Lower leg skin (tissue), 4 donors: ENCODE measurements at regions not wholly inside any gene's neighbourhood (a gene's known extent, or its start where the extent isn't known, plus 50 kb on each side); places are given as distances from the start of the nearest gene placed in this dataset.

ENCODE experiments used
- DNase-seq, 2 donors: peaks; one replicate each; pipeline ENCODE4 v3.0.0-alpha.2; 2019; ENCODE audit warnings: low spot score in 2 of 2
- H3K4me3 ChIP-seq: fragments of 200-600 bp; sonication (generic); 2 replicates; pipeline ENCODE4 v1.5.1; 2017; ENCODE audit warnings: mild to moderate bottlenecking, low read depth; ENCODE audit not compliant: poor library complexity, severe bottlenecking
- POLR2A ChIP-seq, 2 donors: fragments of 450-650 bp; IDR thresholded peaks; one replicate each; pipeline ENCODE4 v1.6.1; 2016 to 2017; ENCODE audit warnings: antibody characterized with exemption in 2 of 2, mild to moderate bottlenecking in 1 of 2, moderate library complexity in 1 of 2
- WGBS, 2 donors: methylation state at CpG; one replicate each; pipeline ENCODE4 v1.1.5; 2018; 5-methylcytosine and 5-hydroxymethylcytosine counted together
- intact Hi-C: fragments of 100-400 bp; cut with DNase I; formaldehyde crosslinking; loops from one replicate; pipeline ENCODE4 v1.15.0; 2023; ENCODE audit warnings: low total_unique reads
- TF ChIP-seq, protein P1 (sequence below), 3 donors: fragments of 450-650 bp; IDR thresholded peaks; one replicate each; pipeline ENCODE4 v1.5.1; 2016; ENCODE audit warnings: antibody characterized with exemption in 3 of 3, mild to moderate bottlenecking in 3 of 3, moderate library complexity in 2 of 3

DNA sequence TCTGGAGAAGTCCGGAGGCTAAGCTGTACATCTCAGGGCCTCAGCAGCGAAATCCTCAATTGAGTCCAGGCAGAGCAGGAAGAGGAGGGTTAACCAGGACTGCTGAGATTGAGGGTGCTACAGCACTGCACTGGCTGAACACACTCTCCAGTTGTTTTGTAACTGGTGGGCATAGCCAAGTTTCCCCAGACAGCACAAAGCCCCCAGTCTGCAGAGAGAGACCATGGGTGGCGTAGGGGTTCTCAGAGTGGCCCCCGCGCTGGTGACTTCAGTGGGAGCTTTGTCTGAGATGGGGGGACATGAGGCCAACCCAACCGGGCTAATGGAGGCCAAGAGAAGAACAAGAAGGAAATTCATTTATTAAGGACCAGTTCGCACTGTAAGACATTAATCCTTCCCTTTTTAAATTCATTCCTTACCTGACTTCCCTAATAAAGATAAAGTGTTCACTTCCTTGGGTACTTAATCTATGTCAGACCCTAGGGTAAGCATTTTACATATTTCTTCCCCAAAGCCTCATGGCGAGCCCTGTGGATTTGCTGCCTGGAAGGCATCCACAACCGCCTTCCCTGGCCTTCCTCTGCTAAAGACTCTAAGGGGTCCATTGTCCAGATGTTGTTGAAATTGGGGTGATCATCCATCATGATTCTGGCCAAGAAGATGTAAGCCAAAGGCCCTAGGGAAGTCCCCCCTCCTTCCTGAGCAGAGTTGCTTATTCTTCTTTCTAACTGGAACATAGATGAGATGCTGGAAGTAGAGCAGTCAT lies 121.4 kb upstream of the CHST15 start:
- WGBS, 2 donors, result 91 to 92% methylated on average over 9 of the region's 9 CpGs
- peak in 1 of 2 donors; percentile 58 for DNase-seq
- TF ChIP-seq POLR2A (IDR thresholded peaks at IDR 0.05), result no peak
- TF ChIP-seq, protein P1, sequence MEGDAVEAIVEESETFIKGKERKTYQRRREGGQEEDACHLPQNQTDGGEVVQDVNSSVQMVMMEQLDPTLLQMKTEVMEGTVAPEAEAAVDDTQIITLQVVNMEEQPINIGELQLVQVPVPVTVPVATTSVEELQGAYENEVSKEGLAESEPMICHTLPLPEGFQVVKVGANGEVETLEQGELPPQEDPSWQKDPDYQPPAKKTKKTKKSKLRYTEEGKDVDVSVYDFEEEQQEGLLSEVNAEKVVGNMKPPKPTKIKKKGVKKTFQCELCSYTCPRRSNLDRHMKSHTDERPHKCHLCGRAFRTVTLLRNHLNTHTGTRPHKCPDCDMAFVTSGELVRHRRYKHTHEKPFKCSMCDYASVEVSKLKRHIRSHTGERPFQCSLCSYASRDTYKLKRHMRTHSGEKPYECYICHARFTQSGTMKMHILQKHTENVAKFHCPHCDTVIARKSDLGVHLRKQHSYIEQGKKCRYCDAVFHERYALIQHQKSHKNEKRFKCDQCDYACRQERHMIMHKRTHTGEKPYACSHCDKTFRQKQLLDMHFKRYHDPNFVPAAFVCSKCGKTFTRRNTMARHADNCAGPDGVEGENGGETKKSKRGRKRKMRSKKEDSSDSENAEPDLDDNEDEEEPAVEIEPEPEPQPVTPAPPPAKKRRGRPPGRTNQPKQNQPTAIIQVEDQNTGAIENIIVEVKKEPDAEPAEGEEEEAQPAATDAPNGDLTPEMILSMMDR (IDR thresholded peaks at IDR 0.05), result no peak
- no peak overlapping the region for H3K4me3 ChIP-seq
- intact Hi-C loops, result no loop called here

DNA sequence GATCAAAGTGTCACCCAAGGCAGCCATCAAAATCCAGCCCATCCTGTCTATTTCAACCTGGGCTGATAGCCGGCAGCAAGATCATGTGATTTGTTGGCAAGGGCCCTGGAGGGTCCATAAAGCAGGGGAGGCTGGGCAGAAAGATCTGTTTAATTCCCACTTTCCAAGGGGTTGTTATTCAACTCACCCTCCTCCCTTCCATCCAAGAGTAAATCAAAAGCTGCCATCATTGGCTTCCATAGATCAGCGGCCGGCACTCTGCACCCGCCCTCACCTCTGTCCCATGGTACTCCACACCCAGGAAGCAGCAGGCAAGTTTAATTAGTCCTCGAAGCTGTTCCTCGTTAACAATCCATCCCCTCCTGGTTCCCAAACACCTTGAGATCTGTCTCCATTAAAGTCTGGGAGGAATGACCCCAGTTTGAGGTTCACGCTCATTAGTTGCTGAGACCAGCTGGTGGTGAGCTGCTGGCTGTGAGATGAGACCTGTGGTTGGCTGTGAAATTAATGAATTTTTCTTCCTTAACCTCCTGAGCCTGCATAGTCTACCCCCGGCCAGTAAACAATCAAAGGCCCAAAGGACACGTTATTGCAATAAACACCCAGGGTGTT lies 120.6 kb upstream of the CHST15 start:
- no peak for TF ChIP-seq POLR2A (IDR thresholded peaks at IDR 0.05)
- TF ChIP-seq, protein P1 (IDR thresholded peaks at IDR 0.05), result no peak
- DNase-seq, result no peak
- intact Hi-C loops, result no loop called here
- WGBS, 2 donors, result 85% methylated on average over 9 of the region's 9 CpGs
- no peak overlapping the region for H3K4me3 ChIP-seq

DNA sequence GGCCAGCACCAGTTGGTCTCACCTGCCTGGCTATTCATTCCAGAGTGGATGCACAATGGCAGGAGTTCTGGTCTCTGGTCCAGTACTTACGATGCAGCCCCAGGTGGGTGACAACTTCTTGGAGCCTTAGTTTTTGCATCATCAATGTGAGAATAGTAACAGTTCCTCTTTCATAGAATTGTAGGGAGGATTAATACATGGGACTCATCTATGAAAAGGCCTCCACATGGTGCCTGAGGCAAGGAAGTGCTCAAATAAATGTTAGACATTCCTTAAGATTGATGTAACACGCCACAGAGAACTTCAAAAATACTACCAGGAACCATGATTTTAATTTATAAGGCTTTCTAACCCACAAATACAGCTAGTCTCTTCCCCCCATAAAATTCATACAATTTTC lies 120.1 kb upstream of the CHST15 start:
- intact Hi-C loops, result no loop called here
- 77 to 79% methylated on average over 2 of the region's 2 CpGs for WGBS, 2 donors
- no peak overlapping the region for H3K4me3 ChIP-seq
- no peak for TF ChIP-seq POLR2A (IDR thresholded peaks at IDR 0.05)
- TF ChIP-seq, protein P1 (IDR thresholded peaks at IDR 0.05), result no peak
- DNase-seq, result no peak

DNA sequence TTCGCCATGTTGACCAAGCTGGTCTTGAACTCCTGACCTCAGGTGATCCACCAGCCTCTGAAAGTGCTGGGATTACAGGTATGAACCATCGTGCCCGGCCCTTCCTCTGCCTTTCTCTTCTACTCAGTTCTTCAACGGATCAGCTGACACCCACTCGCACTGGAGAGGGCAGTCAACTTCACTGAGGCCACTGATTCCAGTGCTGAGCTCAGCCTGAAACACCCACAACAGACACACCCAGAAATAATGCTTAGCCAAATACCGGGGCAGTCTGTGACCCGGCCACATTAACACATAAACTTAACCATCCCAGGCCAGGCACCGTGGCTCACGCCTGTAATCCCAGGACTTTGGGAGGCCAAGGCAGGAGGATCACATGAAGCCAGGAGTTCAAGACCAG lies 119.3 kb upstream of the CHST15 start:
- no peak for TF ChIP-seq POLR2A (IDR thresholded peaks at IDR 0.05)
- TF ChIP-seq, protein P1 (IDR thresholded peaks at IDR 0.05), result no peak
- peak in 1 of 2 donors; percentile 72 for DNase-seq
- no peak overlapping the region for H3K4me3 ChIP-seq
- WGBS, 2 donors, result 88 to 95% methylated on average over 9 of the region's 9 CpGs
- intact Hi-C loops, result no loop called here

DNA sequence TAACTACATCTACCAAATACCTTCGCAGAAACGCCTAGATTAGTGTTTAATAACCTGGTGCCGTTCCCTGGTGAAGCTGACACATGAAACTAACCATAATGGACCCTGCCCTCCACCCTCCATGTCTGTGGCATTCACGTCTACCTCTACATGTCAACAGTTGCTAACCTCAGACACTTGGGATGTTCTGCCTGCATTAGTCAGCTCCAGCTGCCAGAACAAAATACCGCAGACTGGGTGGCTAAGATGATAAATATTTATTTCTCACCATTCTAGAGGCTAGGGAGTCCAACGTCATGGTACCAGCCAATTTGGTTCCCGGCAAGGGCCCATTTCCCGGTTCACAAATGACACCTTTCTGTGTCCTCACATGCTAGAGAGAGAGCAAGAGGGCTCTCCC lies 118.5 kb upstream of the CHST15 start:
- WGBS, 2 donors, result 91 to 95% methylated on average over 8 of the region's 8 CpGs
- TF ChIP-seq, protein P1 (IDR thresholded peaks at IDR 0.05), result no peak
- no peak for TF ChIP-seq POLR2A (IDR thresholded peaks at IDR 0.05)
- no peak overlapping the region for H3K4me3 ChIP-seq
- DNase-seq, result peak in 1 of 2 donors; percentile 36
- intact Hi-C loops, result no loop called here
